Activated CD4-positive, CD25-positive, alpha-beta regulatory T cell (primary cell): ENCODE measurements at regions not wholly inside any gene's neighbourhood (a gene's known extent, or its start where the extent isn't known, plus 50 kb on each side); places are given as distances from the start of the nearest gene placed in this dataset.

Experiments
- DNase-seq, 4 experiments: peaks; one replicate each; lab custom pipeline; 2025; lab: John Stamatoyannopoulos, UW

DNA sequence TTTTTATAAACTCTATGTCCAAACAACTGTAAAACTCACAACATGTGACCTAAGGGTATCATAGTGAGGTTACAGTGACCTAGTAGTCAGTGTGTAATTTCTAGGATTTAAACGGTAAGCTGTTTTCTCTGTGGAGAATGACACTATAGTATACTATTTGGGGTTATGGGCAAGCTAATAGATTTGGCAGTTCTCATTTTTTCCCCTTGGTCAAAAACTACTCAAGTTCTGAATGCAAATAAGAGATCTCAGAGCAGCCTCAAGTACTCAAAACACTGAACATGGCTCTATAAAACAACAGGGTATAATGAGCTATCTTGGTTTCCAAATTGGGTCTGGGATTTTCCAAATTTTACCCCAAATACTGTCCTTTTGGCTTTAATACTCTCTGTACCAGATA is 88.5 kb upstream of the HMCN1 start:
- DNase-seq: no peak

- no peak for DNase-seq
Measured at GRCh38 chr1:185645162-185645640, 89.0 kb upstream of the HMCN1 start.

DNA sequence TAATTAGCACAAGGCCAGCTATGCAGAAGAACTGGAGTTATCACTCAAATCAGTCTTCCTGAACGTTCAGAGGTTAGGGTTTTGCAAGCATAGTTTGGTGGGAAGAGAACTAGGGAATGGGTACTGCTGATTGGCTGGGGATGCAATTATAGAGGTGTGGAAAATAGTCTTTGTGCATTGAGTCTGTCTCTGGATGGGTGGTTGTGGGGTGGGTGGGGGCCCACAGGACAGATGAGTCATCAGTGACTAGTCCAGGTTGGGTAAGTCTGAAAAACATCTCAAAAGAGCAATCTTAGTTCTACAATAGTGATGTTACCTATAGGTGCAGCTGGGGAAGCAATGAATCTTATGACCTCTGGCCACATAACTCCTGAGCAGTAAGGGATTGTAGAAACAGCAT is 89.7 kb upstream of the HMCN1 start:
- DNase-seq: no peak

- DNase-seq: no peak
Measured at GRCh38 chr1:185636848-185637247, 97.3 kb upstream of the HMCN1 start.

- DNase-seq: no peak
Measured at GRCh38 chr1:185634704-185635103, 99.5 kb upstream of the HMCN1 start.

- DNase-seq: no peak
Measured at GRCh38 chr1:185632659-185633423, 101.3 kb upstream of the HMCN1 start.

DNA sequence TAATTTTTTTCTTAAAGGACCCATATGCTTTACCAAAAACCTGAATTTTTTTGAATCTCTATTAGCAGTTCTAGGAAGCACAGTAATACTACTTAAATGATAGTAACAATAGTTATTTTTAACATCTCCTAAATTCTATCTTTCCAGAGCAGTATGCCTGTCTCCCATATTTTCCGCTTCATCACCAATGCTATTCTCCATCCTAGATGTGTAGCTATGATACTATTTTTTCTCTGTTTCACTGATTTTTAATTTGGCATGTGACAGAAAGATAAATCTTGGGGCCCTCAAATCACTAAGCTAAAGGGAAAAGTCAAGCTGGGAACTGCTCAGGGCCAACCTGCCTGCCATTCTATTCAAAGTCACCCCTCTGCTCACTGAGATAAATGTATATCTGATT is 102.3 kb upstream of the HMCN1 start:
- no peak for DNase-seq

DNA sequence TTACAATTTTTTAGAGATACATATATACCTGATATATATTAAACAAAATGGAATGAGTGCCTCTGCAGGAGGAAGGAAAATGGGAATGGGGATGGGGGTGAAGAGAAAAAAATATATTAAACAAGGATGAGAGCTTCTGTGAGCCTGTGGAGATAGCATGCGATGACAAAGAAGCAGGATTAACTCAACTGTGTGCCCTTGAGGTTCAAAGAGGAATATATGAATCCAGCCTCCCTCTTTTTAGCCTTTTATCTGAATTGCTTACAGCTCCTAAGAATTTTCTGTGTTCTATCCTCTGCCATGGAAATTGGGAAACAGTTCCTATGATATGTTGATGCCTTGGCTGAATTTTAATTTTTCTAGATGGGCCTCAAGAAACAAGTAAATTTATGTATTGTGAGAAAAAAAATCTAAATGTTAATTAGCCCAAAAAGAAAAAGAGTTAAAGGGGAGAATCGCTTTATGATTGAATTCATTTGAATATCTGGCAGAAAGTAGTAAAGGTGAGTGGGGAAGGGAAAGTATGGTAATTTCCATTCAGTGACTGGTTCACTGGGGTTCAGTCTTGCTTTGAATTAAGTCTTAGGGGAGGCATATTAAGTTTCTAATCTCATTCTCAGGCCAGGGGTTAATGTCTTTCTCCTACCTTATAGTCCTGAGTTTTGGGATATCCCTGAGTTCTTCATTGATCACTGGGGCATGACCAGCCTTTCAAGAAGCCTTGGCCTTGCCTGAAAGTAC is 106.3 kb upstream of the HMCN1 start:
- DNase-seq: no peak

GRCh38 chr1:185627171-185627570 is 107.0 kb upstream of the HMCN1 start:
- DNase-seq: no peak

DNA sequence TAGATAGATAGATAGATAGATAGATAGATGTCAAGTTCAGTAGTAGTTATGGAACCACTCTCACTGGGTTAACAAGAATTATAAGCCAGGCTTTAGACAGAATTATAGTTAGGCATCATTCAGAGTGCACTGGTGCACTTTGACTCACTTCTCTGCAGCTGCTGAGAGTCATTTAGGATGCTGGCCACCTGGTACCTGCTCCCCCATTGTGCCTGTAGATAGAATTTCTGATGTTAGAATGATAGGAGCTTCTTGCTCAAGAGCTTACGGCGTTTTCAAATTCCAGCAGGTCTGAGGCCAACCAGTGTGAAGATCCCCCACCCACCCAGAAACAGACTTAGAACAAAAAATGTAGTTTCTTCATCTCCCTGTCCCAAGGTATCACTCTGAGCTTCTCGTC is 107.8 kb upstream of the HMCN1 start:
- DNase-seq: no peak

DNA sequence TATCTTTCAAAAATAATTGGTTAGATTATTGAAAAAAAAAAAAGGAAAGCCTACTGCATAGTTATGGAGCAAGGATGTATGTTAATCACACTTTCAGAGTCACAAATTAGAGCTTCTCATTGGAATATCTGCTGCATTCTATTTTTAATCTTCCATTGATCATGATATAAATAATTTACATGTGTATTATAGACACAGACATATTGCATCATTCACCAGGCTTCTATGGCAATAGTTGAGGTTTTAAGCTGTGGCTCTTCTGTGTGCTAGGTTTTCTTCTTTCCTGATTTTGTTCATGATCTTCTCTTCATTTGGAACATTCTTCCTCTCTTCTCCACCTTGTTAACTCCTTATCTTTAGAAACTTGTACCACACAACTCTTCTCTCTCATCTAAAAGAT is 123.2 kb upstream of the HMCN1 start:
- no peak for DNase-seq

DNA sequence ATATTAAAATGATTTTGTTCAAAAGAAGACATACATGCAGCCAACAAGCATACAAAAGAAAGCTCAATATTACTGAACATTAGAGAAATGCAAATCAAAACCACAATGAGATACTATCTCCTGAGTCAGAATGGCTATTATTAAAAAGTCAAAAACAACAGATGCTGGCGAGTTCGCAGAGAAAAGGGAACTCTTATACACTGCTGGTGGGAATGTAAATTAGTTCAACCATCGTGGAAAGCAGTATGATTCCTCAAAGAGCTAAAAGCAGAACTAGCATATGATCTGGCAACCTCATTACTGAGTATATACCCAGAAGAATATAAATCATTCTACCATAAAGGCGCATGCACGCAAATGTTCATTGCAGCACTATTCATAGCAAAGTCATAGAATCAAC is 126.0 kb upstream of the HMCN1 start:
- no peak for DNase-seq

DNA sequence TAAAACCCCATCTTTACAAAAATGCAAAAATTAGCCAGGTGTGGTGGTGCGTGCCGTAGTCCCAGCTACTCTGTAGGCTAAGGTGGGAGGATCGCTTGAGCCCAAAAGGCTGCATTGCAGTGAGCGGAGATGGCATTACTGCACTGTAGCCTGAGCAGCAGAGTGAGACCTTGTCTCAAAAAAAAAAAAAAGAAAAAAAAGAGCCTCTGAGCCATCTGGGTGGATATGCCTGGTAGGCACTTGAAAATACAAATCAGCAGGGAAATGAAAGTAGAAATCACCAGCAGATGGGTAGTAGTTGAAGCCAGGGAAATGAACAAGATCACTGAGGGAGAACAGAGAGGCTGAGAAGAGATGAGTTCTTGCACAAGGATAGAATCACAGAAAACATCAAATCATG is 131.0 kb upstream of the HMCN1 start:
- DNase-seq: no peak

- DNase-seq: no peak
Measured at GRCh38 chr1:185601189-185601588, 133.0 kb upstream of the HMCN1 start.

DNA sequence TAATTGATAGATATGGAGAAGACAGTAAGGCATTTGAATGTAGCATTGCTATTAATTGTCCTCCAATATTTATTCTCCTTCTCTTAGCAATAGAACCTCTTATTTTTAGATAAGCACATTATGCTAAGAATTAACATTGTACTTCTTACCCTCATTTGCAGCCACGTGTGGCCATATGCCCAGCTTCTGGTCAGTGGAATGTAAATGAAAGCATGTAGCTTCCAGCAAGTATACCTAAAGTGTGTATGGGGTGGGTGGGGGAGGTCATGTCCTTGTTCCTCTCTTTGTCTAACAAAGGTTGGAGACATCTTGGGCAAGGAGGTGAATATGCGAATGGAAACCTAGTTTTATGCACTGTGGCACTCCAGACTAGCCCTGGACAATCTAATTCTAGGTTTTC is 133.6 kb upstream of the HMCN1 start:
- DNase-seq: no peak

DNA sequence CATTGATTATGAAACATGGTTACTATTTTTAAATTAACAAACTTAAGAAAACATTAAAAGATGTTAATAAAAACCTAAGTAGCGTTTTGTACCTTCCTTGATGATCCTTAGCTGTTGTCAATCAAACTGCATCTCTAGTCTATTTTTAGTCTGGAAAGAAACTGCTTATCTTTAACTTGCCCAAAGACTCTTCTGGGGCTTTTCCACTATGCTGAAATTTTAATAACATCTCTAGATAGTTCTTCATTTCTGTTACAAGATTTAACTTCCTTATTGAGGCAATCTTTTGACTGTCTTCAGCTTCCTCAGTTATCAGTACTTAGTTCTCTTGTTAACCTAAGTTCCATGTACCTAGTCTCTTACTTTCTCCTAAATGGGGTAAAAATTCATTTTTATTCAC is 135.9 kb upstream of the HMCN1 start:
- DNase-seq: no peak

GRCh38 chr1:185595835-185596667 is 138.1 kb upstream of the HMCN1 start:
- peak in 3 of 4 experiments; percentile 4 to 22 (median 20) for DNase-seq

DNA sequence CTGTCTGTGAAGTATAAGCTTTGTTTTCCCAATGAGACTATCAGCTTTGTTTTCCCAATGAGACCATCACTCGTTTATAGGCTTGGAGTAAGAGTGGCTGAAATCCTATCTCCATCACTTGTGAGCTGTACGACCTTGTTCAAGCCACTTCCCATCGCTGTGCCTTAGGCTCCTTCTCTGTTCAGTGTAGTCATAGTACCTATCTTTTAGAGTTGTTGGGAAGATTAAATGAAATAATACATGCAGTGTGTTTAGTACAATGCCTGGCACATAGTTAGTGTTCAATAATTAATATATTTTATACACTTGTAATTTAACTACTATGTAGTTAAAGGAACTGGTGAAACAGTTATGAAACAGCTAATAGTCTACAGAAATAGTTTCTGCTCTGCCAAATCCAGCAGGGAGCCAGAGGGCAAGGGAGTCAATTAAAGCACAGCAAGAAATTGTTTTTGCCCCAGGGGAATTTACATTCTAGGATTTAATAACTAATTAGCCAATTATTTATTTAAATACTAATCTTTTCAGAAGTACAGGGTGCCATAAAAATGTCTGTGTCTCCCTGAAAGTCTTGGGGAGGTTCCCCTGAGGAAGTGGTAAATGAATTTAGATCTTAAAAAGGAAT is 139.3 kb upstream of the HMCN1 start:
- no peak for DNase-seq

- DNase-seq: no peak
Measured at GRCh38 chr1:185593271-185593670, 140.9 kb upstream of the HMCN1 start.

GRCh38 chr1:185585770-185586169 is 148.4 kb upstream of the HMCN1 start:
- no peak for DNase-seq

DNA sequence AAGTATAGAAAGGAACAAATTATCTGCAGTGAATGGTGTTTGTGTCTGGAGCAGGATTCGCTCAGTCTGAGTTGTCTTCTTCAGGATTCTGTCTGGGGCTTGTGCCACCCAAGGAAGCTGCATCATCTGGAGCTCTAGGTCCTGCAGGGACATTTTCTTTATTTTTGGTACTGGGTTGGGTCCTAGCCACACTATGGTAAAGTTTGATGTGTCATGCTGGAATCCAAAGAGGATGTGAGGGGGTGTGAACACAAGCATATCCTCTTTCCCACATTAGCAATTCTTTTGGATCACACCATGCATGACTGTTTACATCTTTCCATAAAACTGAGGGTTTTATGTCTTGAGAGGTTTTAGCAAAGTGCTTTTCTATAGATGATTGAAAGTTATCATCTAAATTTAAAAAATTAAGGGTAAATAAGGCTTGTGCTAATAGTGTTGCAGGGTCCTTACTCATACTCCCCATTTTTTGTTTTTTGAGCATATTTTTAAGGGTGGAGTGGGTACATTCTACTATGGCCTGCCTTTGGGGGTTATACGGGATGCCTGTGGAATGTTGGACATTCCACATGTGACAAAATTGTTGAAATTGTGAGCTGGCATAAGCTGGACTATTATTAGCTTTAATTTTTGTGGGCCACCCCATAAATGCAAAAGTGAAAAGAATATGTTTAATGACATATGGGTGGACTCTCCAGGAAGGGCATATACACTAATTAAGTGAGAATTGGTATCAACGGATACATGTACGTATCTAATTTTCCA is 152.0 kb upstream of the HMCN1 start:
- no peak for DNase-seq
